IPS-18c (cell line): ENCODE measurements at regions not wholly inside any gene's neighbourhood (a gene's known extent, or its start where the extent isn't known, plus 50 kb on each side); places are given as distances from the start of the nearest gene placed in this dataset.
"Not testable (repeated sequence)": the region's sequence is repeated elsewhere in the genome, so short reads cannot be mapped to it uniquely, and the experiment has no call there.

Experiments
- H3K4me3 ChIP-seq: 2 replicates; pipeline ENCODE4 v1.7.0; 2013; ENCODE audit warnings: low read depth, mild to moderate bottlenecking, low read length, moderate library complexity; ENCODE audit not compliant: insufficient read depth
- H3K9me3 ChIP-seq: one replicate; pipeline ENCODE4 v1.6.1; 2013; ENCODE audit warnings: mild to moderate bottlenecking, low read length, moderate library complexity; ENCODE audit not compliant: control insufficient read depth, insufficient read depth

- Histone ChIP-seq H3K9me3 (no peaks in the 10 kb centered on the region), H3K4me3 (no peak overlapping the region)
Observed at GRCh38 chr4:1574601-1575417, 109.3 kb downstream of the FAM53A start.

DNA sequence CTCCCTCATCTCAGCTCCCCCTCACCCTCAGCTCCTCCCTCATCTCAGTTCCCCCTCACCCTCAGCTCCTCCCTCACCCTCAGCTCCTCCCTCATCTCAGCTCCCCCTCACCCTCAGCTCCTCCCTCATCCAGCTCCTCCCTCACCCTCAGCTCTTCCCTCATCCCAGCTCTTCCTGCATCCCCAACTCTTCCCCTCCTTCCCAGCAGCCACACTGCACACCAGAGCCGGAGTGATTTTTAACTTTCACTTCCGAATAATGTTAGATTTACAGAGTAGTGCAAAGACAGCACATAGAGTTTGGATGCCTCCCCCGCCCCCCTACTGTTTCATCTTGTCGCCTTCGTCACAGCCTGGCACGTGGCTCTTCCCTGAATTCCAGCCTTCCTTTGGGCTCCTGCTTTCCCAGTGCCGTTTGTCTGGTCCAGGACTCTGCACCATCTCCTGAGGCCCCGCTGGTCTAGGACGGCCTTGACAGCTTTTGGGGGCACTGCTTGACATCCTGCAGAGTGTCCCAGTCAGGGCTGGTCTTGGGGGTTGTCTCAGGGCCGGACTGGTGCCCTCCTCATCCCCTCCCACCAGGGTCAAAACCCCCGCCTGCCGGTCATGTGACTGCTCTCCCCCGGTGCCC lies 110.2 kb downstream of the FAM53A start:
- Histone ChIP-seq H3K9me3 (no peaks in the 10 kb centered on the region), H3K4me3 (no peak overlapping the region)

GRCh38 chr4:1572964-1573720 lies 111.0 kb downstream of the FAM53A start:
- Histone ChIP-seq H3K9me3 (no peaks in the 10 kb centered on the region), H3K4me3 (no peak overlapping the region)

DNA sequence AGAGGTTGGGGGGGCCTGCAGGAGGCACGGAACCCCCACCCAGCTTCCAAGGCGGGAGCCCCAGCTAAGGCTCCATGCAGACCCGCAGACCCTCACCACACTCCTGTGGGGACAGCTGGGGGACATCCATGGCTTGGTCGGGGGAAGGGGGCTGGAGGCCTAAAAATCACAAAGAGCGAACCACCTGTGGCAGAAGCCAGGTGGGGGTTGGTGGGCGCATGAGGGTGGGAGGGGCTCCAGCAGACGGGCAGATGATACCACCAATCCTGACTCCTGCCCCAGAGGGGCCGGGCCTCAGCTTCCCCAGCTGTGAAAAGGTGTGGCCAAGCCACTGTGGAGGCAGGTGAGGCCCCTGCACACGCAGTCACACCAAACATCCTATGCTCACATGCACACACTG lies 111.6 kb downstream of the FAM53A start:
- Histone ChIP-seq H3K9me3 (no peaks in the 10 kb centered on the region), H3K4me3 (no peak overlapping the region)

DNA sequence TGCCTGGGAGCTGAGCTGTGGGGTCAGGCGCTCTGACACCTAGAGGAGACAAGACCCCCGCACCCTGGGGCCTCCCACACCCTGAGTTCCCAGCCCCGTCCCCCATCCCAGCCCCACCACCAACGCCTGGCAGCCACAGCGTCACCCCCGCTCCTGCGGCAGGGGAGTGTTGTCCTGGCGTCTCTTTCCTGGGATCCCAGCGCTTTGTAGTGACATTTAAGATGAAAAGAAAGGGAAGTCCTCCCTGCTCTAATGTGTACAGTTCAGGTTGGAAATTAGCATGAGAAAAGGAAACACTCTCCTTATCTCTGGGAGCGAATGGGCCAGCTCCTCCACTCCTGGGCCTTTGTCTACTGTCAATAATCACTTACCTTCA lies 112.1 kb downstream of the FAM53A start:
- Histone ChIP-seq H3K9me3 (no peaks in the 10 kb centered on the region), H3K4me3 (no peak overlapping the region)

DNA sequence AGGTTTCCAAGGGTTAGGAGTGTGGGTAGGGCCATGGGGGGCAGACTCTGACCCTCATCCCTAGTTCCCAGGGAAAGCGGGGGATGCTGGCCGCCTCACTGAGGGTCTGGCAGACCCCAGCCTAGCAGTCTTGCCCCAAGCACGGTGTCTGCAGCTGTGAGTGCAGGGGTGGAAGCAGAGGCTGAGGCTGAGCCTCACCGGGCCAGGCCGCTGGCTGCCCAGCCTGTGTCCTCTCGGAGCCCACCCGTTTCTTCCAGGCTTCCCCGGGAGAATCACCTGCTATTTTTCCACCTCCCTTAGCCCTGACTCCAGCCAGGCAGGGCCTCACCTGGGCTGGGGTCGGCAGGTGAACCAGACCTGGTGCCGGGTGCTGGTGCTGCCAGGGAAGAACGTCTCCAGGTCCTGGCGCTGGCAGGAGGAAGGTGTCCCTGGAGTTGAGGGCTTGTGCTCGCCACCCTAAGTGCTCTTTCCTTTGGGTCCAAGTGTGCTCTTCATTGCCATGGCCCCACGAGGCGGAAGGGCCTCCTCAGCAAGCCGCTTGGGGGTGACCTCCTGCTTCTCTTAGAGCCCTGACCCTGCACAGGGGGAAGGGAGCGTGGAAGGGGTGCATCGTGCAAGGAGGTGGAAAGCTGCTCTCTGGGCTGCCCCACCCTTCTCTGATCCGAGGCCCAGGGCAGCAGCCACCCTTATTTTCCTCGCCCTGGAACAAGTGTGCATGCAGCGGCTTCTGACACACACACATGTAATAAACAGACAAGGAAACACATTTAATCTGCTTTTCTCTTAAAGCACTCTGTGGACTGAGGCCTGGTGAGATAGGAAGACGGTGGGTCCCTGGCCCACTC lies 112.7 kb downstream of the FAM53A start:
- Histone ChIP-seq H3K4me3 (no peak overlapping the region; the same call in 1 of the 2 replicates), H3K9me3 (no peaks in the 10 kb centered on the region)

DNA sequence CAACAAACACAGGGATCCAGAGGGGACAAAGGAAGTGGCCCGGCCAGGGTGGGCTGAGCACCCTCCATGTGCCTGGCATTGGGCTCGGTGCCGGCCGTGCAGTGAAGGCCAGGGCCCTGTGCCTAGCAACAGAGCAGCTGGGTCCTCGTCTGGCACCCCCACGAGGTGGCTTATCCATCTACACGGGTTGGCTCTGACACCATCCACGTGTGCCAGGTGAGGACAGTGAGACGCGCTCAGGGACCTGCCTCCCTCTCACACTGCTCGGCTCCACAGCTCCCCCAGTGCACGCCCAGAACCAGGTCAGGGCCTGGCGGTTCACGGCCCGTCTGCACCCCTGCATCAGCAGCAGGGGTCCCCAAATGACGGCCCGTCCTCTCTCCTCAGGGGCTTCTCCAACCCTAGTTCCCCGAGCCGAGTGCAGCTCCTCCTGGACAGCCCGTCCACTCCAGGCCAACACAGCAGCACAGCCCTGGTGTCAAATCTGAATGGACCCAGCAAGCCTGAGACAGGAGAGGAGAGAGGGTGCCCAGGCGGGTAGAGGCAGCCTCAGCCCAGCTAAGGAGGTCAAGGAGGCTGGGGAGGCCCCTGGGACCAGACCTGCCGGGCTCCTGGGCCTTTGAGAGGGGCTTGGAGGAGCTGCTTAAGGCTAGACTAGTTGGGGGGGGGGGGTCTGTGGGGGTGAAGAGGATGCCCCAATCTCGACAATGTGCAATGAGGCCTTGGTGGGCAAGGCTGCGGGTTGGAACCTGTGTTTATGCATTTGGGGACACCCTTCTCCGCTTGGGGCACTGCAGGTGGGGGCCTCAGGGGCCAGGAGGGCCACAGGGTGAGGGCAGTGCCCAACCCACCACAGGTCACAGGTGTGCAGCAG lies 113.6 kb downstream of the FAM53A start:
- Histone ChIP-seq H3K9me3 (no peaks in the 10 kb centered on the region), H3K4me3 (no peak overlapping the region)

GRCh38 chr4:1569461-1570151 lies 114.5 kb downstream of the FAM53A start:
- no peaks in the 10 kb centered on the region for H3K9me3 ChIP-seq
- no peak overlapping the region for H3K4me3 ChIP-seq

GRCh38 chr4:1568855-1569460 lies 115.2 kb downstream of the FAM53A start:
- Histone ChIP-seq H3K9me3 (no peaks in the 10 kb centered on the region), H3K4me3 (no peak overlapping the region)

- Histone ChIP-seq H3K9me3 (no peaks in the 10 kb centered on the region), H3K4me3 (no peak overlapping the region)
Observed at GRCh38 chr4:1567808-1568581, 116.1 kb downstream of the FAM53A start.

- Histone ChIP-seq H3K9me3 (no peaks in the 10 kb centered on the region), H3K4me3 (no peak overlapping the region)
Observed at GRCh38 chr4:1567519-1567807, 116.7 kb downstream of the FAM53A start.

DNA sequence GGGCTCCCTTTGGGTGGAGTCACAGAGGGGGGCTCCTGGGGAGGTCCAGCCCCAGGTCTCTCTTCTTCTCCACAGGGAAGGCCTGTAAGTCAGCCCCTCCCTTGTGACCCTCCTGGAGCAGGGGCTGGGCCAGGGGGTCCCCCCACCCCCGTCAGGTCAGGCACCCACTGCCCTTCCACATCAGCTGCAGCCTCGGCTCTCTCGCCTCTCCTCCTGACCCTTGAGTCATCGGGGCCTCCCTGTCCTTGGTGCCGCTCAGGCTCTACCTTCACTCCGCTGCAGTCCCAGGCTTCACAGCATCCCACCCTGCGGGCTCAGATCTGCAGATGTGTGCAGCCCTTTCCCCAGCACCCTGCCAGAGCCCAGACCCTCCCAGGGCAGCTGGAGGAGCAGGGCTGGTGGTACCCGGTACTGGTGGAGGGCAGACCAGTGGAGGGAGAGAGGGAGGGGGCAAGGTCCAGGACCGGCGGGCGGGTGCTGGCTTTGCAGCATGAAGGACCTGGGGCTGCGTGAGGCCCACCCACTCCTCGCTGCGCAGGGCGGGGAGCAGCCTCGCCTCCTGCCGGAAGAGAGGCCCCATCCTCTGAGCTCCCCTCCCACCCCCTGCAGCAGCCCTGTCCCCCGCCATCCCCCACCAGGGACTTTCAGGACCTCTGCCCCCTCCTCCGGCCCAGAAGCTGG lies 117.1 kb downstream of the FAM53A start:
- H3K4me3 ChIP-seq, result no peak overlapping the region
- H3K9me3 ChIP-seq, result no peaks in the 10 kb centered on the region

GRCh38 chr4:1566301-1566837 lies 117.7 kb downstream of the FAM53A start:
- not testable (repeated sequence) for H3K4me3 ChIP-seq, H3K9me3 ChIP-seq

GRCh38 chr4:1565598-1566295 lies 118.4 kb downstream of the FAM53A start:
- Histone ChIP-seq H3K4me3 (no peak overlapping the region), H3K9me3 (no peaks in the 10 kb centered on the region)
